Breast epithelium (tissue), 4 donors: ENCODE measurements at regions not wholly inside any gene's neighbourhood (a gene's known extent, or its start where the extent isn't known, plus 50 kb on each side); places are given as distances from the start of the nearest gene placed in this dataset.

Experiments used
- DNase-seq, 2 donors: peaks; one replicate each; pipeline ENCODE4 v3.0.0-alpha.2; 2019; ENCODE audit warnings: low spot score in 2 of 2
- H3K27ac ChIP-seq, 2 donors: fragments of 200-600 bp; sonication (generic) in 1 of 2; one replicate each; pipeline ENCODE4 v1.5.1; 2016 to 2019; ENCODE audit warnings: mild to moderate bottlenecking in 1 of 2
- H3K27me3 ChIP-seq, 2 donors: fragments of 200-600 bp; sonication (generic) in 1 of 2; one replicate each; pipeline versions ENCODE4 v1.5.1 to v1.6.0; 2017 to 2019; ENCODE audit warnings: control low read depth in 1 of 2, mild to moderate bottlenecking in 1 of 2
- H3K36me3 ChIP-seq: fragments of 200-600 bp; one replicate; pipeline ENCODE4 v1.5.1; 2019
- H3K4me1 ChIP-seq, 2 donors: fragments of 200-600 bp; sonication (generic); one replicate each; pipeline ENCODE4 v1.5.1; 2016 to 2019; ENCODE audit warnings: control low read depth in 1 of 2
- H3K4me3 ChIP-seq, 3 donors: fragments of 200-600 bp; sonication (generic); 1 replicate in 2 of 3; 2 replicates in 1 of 3; pipeline ENCODE4 v1.5.1; 2016 to 2019; ENCODE audit warnings: mild to moderate bottlenecking in 3 of 3, moderate library complexity in 2 of 3
- H3K9me3 ChIP-seq, 2 donors: fragments of 200-600 bp; sonication (generic) in 1 of 2; one replicate each; pipeline ENCODE4 v1.5.1; 2016 to 2019; ENCODE audit warnings: control low read depth in 1 of 2
- POLR2A ChIP-seq: fragments of 450-650 bp; IDR thresholded peaks from one replicate; pipeline ENCODE4 v1.6.1; 2016; ENCODE audit warnings: antibody characterized with exemption, mild to moderate bottlenecking, moderate library complexity
- POLR2AphosphoS5 ChIP-seq, 3 donors: sonication (generic); formaldehyde crosslinking; IDR thresholded peaks; one replicate each; pipeline ENCODE4 v1.6.1; 2017; ENCODE audit warnings: antibody characterized with exemption in 3 of 3
- intact Hi-C: fragments of 100-400 bp; cut with DNase I; formaldehyde crosslinking; loops from one replicate; pipeline ENCODE4 v1.15.1; 2023; ENCODE audit warnings: low total_unique reads
- TF ChIP-seq, protein P1 (sequence below), 3 donors: fragments of 450-650 bp; IDR thresholded peaks; one replicate each; pipeline ENCODE4 v1.5.1; 2016 to 2017; ENCODE audit warnings: antibody characterized with exemption in 3 of 3, mild to moderate bottlenecking in 3 of 3, moderate library complexity in 3 of 3

DNA sequence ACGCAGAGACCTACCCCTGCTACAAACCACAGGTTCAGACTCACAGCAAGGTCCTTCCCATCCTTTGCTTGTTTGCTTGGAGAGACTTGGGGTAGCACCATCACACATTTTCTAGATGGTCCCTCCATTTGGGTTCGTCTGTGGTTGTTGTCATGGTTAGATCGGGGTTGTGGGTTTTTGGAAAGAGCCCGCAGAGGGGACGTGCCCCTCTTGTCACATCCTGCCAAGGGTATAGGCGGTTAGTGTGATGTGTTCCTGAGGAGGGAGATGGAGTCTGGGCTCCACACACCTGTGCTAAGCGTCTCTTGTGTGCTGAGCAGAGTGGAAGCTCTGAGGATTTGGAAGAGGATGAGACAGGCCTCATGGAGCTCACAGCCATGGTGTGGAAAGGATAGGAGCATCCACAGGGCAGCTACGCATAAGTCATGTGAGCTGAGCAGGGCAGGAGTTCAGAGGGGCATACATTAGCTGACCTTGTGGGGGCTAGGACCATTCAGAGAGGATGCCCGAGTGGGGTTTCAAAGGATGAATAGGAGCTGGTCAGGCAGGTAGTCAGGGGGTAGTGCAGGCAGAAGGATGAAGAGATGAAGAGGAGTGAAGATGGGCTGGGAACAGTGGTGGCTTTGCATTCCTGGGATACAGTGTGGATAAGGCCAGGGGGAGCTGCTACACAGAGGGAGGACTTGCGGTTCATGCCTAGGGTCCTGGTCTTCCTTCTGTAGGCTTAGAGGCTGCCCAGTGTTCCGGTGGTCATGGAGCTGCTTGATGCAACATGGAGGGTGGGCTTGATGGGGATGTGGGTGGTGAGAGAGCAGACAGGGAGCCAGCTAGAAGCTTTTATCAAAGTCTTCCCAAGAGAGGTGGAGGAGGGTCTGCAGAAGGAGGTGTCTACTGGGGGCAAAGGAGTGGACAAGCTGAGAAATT lies 62.9 kb downstream of the ACKR3 start:
- no peak overlapping the region for H3K4me3 ChIP-seq
- H3K9me3 ChIP-seq = no peaks in the 10 kb centered on the region
- TF ChIP-seq, protein P1, sequence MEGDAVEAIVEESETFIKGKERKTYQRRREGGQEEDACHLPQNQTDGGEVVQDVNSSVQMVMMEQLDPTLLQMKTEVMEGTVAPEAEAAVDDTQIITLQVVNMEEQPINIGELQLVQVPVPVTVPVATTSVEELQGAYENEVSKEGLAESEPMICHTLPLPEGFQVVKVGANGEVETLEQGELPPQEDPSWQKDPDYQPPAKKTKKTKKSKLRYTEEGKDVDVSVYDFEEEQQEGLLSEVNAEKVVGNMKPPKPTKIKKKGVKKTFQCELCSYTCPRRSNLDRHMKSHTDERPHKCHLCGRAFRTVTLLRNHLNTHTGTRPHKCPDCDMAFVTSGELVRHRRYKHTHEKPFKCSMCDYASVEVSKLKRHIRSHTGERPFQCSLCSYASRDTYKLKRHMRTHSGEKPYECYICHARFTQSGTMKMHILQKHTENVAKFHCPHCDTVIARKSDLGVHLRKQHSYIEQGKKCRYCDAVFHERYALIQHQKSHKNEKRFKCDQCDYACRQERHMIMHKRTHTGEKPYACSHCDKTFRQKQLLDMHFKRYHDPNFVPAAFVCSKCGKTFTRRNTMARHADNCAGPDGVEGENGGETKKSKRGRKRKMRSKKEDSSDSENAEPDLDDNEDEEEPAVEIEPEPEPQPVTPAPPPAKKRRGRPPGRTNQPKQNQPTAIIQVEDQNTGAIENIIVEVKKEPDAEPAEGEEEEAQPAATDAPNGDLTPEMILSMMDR (IDR thresholded peaks at IDR 0.05) = no peak
- no peak for TF ChIP-seq POLR2A
- no peak for TF ChIP-seq POLR2AphosphoS5 (IDR thresholded peaks at IDR 0.05)
- no peak for DNase-seq
- no peaks in the 10 kb centered on the region for H3K27me3 ChIP-seq
- H3K27ac ChIP-seq = no peak overlapping the region
- H3K36me3 ChIP-seq = no peaks in the 10 kb centered on the region
- no peaks in the 10 kb centered on the region for H3K4me1 ChIP-seq
- intact Hi-C loops = no loop called here

DNA sequence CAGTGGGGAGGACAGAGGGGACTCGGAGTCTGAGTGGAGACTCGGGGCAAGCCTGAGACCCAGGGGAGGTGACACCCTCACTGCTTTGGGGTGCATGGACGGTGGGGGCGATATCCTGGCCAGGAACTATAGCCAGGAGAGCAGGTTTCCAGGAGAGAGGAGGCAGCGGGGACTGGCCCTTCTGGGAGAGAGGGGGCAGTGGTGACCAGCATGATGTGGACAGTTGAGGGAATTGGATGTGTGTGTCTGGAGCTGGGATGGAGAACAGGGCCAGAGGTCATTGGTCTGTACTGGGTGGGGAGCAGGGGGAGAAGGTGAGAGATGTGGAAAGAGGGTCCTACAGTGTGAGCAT lies 63.6 kb downstream of the ACKR3 start:
- no peaks in the 10 kb centered on the region for H3K36me3 ChIP-seq
- TF ChIP-seq, protein P1 (IDR thresholded peaks at IDR 0.05) = no peak
- TF ChIP-seq POLR2A (no peak), POLR2AphosphoS5 (IDR thresholded peaks at IDR 0.05) (no peak)
- H3K9me3 ChIP-seq = no peaks in the 10 kb centered on the region
- H3K4me1 ChIP-seq = no peaks in the 10 kb centered on the region
- H3K27ac ChIP-seq = no peak overlapping the region
- H3K4me3 ChIP-seq = no peak overlapping the region
- intact Hi-C loops = no loop called here
- no peak for DNase-seq
- H3K27me3 ChIP-seq = no peaks in the 10 kb centered on the region

DNA sequence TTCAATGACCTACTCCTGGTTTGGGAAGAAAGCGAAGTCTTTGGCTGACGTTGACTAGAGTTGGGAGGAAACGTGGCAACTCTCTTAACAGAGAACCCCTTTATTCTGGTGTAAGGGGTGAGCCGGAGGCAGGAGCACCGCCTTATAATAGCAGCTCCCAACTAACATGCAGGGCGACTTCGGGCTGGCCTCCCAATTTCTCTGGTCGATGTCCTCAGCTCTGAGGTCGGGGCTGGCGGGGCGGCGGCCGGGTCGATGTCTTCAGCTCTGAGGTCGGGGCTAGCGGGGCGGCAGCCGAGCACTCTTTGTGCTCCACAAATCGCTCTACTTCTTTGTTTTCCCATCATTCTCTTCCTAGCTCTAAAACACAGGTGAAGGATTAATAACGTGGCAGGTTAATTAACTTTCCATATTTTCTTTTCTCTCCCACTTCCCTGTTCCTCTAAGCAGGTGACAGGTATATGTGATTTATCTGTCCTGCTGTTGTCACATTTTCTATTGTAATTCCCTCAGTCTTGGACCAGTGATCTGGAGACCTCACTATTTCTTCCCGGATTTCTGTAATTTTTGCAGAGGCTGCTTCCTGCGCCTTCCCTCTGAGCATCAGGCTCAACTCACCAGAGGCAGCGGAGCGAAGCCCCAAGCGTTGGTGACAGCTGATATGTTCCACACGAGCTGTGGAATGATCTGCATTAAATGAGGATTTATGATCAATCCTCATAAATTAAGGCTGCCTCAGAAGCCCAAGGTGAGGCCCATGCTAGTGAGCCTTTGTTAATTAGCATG lies 64.3 kb downstream of the ACKR3 start:
- no peak overlapping the region for H3K27ac ChIP-seq
- no peak for DNase-seq

DNA sequence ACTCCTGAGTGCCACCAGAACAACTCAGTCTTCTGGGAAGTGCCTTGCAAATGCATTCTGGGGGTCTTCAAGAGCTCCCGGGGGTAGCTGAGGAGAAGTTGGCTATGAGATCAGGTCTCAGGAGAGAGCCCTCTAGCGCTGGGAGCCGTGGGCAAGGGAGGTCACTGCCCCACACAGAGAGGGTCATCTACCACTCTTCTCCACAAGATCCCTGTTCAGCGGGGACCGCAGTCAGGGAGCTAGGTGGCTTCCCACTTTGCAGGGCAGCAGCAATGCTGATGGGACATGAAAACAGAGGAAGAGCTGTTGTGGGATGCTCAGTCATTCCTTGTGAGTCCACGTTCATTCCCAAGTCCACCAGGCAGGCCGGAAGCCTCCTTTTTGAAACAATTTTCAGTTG lies 66.6 kb downstream of the ACKR3 start:
- DNase-seq = no peak
- Histone ChIP-seq H3K36me3 (no peaks in the 10 kb centered on the region), H3K27ac (no peak overlapping the region), H3K27me3 (no peaks in the 10 kb centered on the region), H3K4me3 (no peak overlapping the region), H3K9me3 (no peaks in the 10 kb centered on the region), H3K4me1 (no peaks in the 10 kb centered on the region)
- no peak for TF ChIP-seq POLR2AphosphoS5 (IDR thresholded peaks at IDR 0.05)
- TF ChIP-seq POLR2A = no peak
- TF ChIP-seq, protein P1 (IDR thresholded peaks at IDR 0.05) = no peak
- intact Hi-C loops = loop anchor here (5.0 kb wide), 1 partner anchor 94 kb away; no protein-coding TSS in a partner anchor

More for the DNA sequence above, 64.3 kb downstream of the ACKR3 start:
- intact Hi-C loops = no loop called here
- no peaks in the 10 kb centered on the region for H3K36me3 ChIP-seq
- H3K4me1 ChIP-seq = no peaks in the 10 kb centered on the region
- no peaks in the 10 kb centered on the region for H3K27me3 ChIP-seq
- TF ChIP-seq POLR2AphosphoS5 (IDR thresholded peaks at IDR 0.05) = no peak
- TF ChIP-seq, protein P1 (IDR thresholded peaks at IDR 0.05) = no peak
- no peak for TF ChIP-seq POLR2A
- H3K4me3 ChIP-seq = no peak overlapping the region
- H3K9me3 ChIP-seq = no peaks in the 10 kb centered on the region
